Vagina (tissue), 2 donors: ENCODE measurements at regions not wholly inside any gene's neighbourhood (a gene's known extent, or its start where the extent isn't known, plus 50 kb on each side); places are given as distances from the start of the nearest gene placed in this dataset.

Experiments used
- CTCF ChIP-seq, 3 experiments: fragments of 450-650 bp in 2 of 3; fragments of 200-600 bp in 1 of 3; sonication (generic) in 1 of 3; IDR thresholded peaks; one replicate each; pipeline ENCODE4 v1.5.1; 2017 to 2019; ENCODE audit warnings: antibody characterized with exemption in 3 of 3, mild to moderate bottlenecking in 2 of 3, moderate library complexity in 2 of 3
- POLR2AphosphoS5 ChIP-seq, 2 donors: sonication (generic); formaldehyde crosslinking; IDR thresholded peaks; one replicate each; pipeline ENCODE4 v1.9.0; 2017; ENCODE audit warnings: antibody characterized with exemption in 2 of 2, mild to moderate bottlenecking in 2 of 2, low read depth in 1 of 2; ENCODE audit not compliant: insufficient read depth in 1 of 2

- TF ChIP-seq CTCF (IDR thresholded peaks at IDR 0.05) (no peak), POLR2AphosphoS5 (IDR thresholded peaks at IDR 0.05; ENCODE audit: insufficient read depth in 1 of 2, low read depth in 1 of 2) (no peak)
Measured at GRCh38 chr13:67298297-67298696, 68.2 kb upstream of the PCDH9 start.
